ENCODE measurements at regions not wholly inside any gene's neighbourhood (a gene's known extent, or its start where the extent isn't known, plus 50 kb on each side); places are given as distances from the start of the nearest gene placed in this dataset.
A peak's percentile ranks its signal among the peaks of the same experiment; 100 is the strongest.

DNA sequence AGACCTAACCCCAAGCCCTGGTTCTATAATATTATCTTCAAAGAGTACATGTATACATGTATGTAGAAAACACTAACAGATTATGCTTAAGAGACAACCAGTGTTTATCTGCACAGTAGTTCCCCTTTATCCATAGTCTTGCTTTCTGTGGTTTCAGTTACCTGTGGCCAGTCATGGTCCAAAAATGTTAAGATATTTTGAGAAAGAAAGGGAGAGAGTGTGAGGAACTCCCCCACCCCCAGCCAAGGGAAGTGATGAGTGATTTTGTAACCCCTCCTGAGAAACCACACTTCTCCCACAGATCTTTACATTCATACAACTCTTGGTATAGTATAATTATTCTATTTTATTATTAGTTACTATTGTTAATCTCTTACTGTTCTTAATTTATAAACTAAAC, 77.3 kb upstream of the CNTN1 start:
- H3K4me3 ChIP-seq, result no peak overlapping the region
- intact Hi-C loops (cut with DNase I; ENCODE audit: low total_unique reads), result no loop called here
- no peaks in the 10 kb centered on the region for H3K27me3 ChIP-seq
- H3K27ac ChIP-seq, result no peak overlapping the region
- H3K9me3 ChIP-seq, result no peaks in the 10 kb centered on the region
- TF ChIP-seq, protein P1, sequence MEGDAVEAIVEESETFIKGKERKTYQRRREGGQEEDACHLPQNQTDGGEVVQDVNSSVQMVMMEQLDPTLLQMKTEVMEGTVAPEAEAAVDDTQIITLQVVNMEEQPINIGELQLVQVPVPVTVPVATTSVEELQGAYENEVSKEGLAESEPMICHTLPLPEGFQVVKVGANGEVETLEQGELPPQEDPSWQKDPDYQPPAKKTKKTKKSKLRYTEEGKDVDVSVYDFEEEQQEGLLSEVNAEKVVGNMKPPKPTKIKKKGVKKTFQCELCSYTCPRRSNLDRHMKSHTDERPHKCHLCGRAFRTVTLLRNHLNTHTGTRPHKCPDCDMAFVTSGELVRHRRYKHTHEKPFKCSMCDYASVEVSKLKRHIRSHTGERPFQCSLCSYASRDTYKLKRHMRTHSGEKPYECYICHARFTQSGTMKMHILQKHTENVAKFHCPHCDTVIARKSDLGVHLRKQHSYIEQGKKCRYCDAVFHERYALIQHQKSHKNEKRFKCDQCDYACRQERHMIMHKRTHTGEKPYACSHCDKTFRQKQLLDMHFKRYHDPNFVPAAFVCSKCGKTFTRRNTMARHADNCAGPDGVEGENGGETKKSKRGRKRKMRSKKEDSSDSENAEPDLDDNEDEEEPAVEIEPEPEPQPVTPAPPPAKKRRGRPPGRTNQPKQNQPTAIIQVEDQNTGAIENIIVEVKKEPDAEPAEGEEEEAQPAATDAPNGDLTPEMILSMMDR (IDR thresholded peaks at IDR 0.05), result no peak
- no peak for TF ChIP-seq POLR2A (IDR thresholded peaks at IDR 0.05)
- H3K36me3 ChIP-seq (ENCODE audit: low read depth, missing control alignments), result no peaks in the 10 kb centered on the region
- no peaks in the 10 kb centered on the region for H3K4me1 ChIP-seq
- no peak for DNase-seq

DNA sequence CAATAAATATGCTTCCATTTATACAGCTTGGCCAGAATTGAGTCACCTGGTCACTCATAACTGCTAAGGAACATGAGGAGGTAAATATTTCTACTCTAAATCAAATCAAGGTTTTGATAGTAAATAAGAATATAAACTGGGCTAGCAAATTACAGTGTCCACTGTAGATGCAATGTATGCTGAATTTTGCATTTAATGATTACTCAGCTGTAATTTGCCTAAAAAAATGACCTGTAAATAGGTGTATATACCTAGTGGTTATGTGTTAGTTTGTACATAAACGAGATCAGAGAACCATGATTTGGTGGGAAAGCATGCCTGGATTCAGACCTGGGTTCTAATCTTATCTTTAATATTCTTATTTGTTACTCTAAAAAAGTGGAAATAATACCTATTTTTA, 76.6 kb upstream of the CNTN1 start:
- no peaks in the 10 kb centered on the region for H3K27me3 ChIP-seq
- H3K27ac ChIP-seq, result no peak overlapping the region
- 81 to 89% methylated on average over 1 of the region's 1 CpG for WGBS, 2 donors
- intact Hi-C loops (cut with DNase I; ENCODE audit: low total_unique reads), result no loop called here
- TF ChIP-seq, protein P1 (IDR thresholded peaks at IDR 0.05), result no peak
- TF ChIP-seq POLR2A (IDR thresholded peaks at IDR 0.05), result no peak
- no peak for DNase-seq
- H3K9me3 ChIP-seq, result no peaks in the 10 kb centered on the region
- no peak overlapping the region for H3K4me3 ChIP-seq
- H3K4me1 ChIP-seq, result no peaks in the 10 kb centered on the region
- H3K36me3 ChIP-seq (ENCODE audit: low read depth, missing control alignments), result no peaks in the 10 kb centered on the region

DNA sequence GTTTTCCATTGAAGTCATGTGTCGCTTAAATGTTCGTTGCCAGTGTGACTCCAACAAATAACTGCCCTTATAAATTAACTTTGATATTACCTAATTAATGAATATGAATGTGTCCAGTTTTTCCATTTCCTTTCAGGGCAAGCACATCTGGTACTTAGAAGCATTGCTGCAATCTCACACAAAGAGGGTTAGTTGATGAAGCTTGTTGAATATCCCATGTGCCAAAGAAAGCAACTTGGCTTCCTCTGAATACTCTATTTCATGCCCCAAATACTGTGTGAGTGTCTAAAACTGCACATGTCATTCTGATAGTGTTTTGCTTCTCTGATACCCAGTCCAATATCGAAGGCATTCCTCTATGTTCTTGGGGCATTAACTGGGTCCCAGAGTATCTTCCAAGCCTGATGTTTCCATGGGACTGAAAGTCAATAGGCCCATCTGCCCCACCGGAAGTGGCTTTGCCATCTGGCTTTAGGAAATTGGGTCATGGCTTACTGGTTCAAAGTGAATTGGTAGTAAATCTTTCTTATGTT, 75.8 kb upstream of the CNTN1 start:
- H3K27me3 ChIP-seq, result no peaks in the 10 kb centered on the region
- 62 to 64% methylated on average over 4 of the region's 4 CpGs for WGBS, 2 donors
- no peak for DNase-seq

DNA sequence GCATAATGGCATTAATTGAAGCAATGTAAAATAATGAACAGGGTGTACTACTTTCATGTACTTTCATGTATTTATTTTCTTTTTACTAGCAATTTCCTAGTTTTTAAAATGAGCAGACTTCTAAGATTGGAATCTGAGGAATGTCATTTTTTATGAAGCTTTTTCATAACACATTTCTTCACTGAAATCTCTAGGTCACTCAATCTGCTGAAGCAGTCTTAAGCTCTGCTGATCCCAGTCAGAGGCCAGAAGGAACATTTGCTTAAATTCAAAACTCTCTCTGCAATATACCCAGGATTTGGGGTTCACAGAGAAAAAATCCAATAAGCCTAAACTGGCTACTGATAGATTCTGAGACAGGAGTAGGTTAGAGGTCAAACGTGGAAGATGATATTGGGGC, 73.6 kb upstream of the CNTN1 start:
- no peak for TF ChIP-seq POLR2A (IDR thresholded peaks at IDR 0.05)
- TF ChIP-seq, protein P1 (IDR thresholded peaks at IDR 0.05), result no peak
- no peak for DNase-seq
- no peak overlapping the region for H3K4me3 ChIP-seq
- WGBS, 2 donors, result 65 to 79% methylated on average over 1 of the region's 1 CpG
- intact Hi-C loops (cut with DNase I; ENCODE audit: low total_unique reads), result no loop called here
- no peak overlapping the region for H3K27ac ChIP-seq
- no peaks in the 10 kb centered on the region for H3K36me3 ChIP-seq (ENCODE audit: low read depth, missing control alignments)
- H3K4me1 ChIP-seq, result no peaks in the 10 kb centered on the region
- H3K27me3 ChIP-seq, result no peaks in the 10 kb centered on the region
- H3K9me3 ChIP-seq, result no peaks in the 10 kb centered on the region

More for the DNA sequence above, 75.8 kb upstream of the CNTN1 start:
- TF ChIP-seq POLR2A (IDR thresholded peaks at IDR 0.05), result no peak
- TF ChIP-seq, protein P1 (IDR thresholded peaks at IDR 0.05), result no peak
- no peak overlapping the region for H3K27ac ChIP-seq
- no peaks in the 10 kb centered on the region for H3K36me3 ChIP-seq (ENCODE audit: low read depth, missing control alignments)
- no peaks in the 10 kb centered on the region for H3K4me1 ChIP-seq
- H3K4me3 ChIP-seq, result no peak overlapping the region
- intact Hi-C loops (cut with DNase I; ENCODE audit: low total_unique reads), result no loop called here
- no peaks in the 10 kb centered on the region for H3K9me3 ChIP-seq

DNA sequence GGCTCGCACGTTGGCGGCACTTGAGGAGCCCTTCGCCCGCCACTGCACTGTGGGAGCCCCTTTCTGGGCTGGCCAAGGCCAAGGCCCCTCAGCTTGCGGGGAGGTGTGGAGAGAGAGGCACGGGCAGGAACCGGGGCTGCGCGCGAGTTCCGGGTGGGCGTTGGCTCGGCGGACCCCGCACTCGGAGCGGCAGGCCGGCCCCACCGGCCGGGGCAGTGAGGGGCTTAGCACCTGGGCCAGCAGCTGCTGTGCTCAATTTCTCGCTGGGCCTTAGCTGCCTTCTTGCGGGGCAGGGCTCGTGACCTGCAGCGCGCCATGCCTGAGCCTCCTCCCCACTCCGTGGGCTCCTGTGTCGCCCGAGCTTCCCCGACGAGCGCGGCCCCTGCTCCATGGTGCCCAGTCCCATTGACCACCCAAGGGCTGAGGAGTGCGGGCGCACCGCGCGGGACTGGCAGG, 71.6 kb upstream of the CNTN1 start:
- Histone ChIP-seq H3K9me3 (no peaks in the 10 kb centered on the region), H3K4me1 (no peaks in the 10 kb centered on the region), H3K36me3 (ENCODE audit: low read depth, missing control alignments) (no peaks in the 10 kb centered on the region), H3K4me3 (peak overlapping the region; percentile 23 to 32), H3K27ac (no peak overlapping the region), H3K27me3 (no peaks in the 10 kb centered on the region)
- WGBS, 2 donors, result 73 to 82% methylated on average over 7 to 22 of the region's 38 CpGs
- TF ChIP-seq, protein P1 (IDR thresholded peaks at IDR 0.05), result no peak
- no peak for TF ChIP-seq POLR2A (IDR thresholded peaks at IDR 0.05)
- intact Hi-C loops (cut with DNase I; ENCODE audit: low total_unique reads), result loop anchor here (5.0 kb wide), 1 partner anchor 302 kb away; no protein-coding TSS in a partner anchor
- DNase-seq, result no peak
